ENCODE measurements at regions not wholly inside any gene's neighbourhood (a gene's known extent, or its start where the extent isn't known, plus 50 kb on each side); places are given as distances from the start of the nearest gene placed in this dataset.

- TF ChIP-seq POLR2A (IDR thresholded peaks at IDR 0.05) (no peak), CTCF (IDR thresholded peaks at IDR 0.05) (no peak), EP300 (IDR thresholded peaks at IDR 0.05) (no peak), POLR2AphosphoS5 (IDR thresholded peaks at IDR 0.05) (no peak)
Observed at GRCh38 chr1:239250353-239251035, 135.9 kb upstream of the CHRM3 start.

Measured in upper lobe of left lung (tissue), 4 donors.